Cardiac muscle cell (in vitro differentiated cells and primary cell): ENCODE measurements at regions not wholly inside any gene's neighbourhood (a gene's known extent, or its start where the extent isn't known, plus 50 kb on each side); places are given as distances from the start of the nearest gene placed in this dataset.

Source experiments
- DNase-seq, 2 donors: peaks; one replicate each; pipeline versions ENCODE4 v3.0.0 to v3.0.0-alpha.2; 2010 to 2017; ENCODE audit warnings: low read depth in 1 of 2, low spot score in 1 of 2
- H3K27ac ChIP-seq: fragments of 200-600 bp; sonication (generic); 2 replicates; pipeline ENCODE4 v1.5.1; 2016
- H3K27me3 ChIP-seq: fragments of 200-600 bp; sonication (generic); 2 replicates; pipeline ENCODE4 v1.6.0; 2016; ENCODE audit warnings: control low read depth
- H3K36me3 ChIP-seq: fragments of 200-600 bp; sonication (generic); 2 replicates; pipeline ENCODE4 v1.5.1; 2016; ENCODE audit warnings: control low read depth
- H3K4me1 ChIP-seq: fragments of 200-600 bp; sonication (generic); 2 replicates; pipeline ENCODE4 v1.8.1; 2017; ENCODE audit warnings: low read depth, mild to moderate bottlenecking, mixed run types
- H3K4me3 ChIP-seq: fragments of 200-600 bp; sonication (generic); 2 replicates; pipeline ENCODE4 v1.5.1; 2016; ENCODE audit warnings: mild to moderate bottlenecking
- H3K9me3 ChIP-seq: fragments of 200-600 bp; sonication (generic); 2 replicates; pipeline ENCODE4 v1.5.1; 2017; ENCODE audit warnings: low read depth, mild to moderate bottlenecking, control low read depth
- CTCF ChIP-seq: IDR thresholded peaks from 2 replicates; pipeline ENCODE4 v1.5.1; 2012; ENCODE audit warnings: low read depth, mild to moderate bottlenecking, low read length

- peak in 1 of 2 donors; percentile 24 for DNase-seq
- Histone ChIP-seq H3K27me3 (no peaks in the 10 kb centered on the region), H3K9me3 (no peaks in the 10 kb centered on the region), H3K36me3 (peaks cover 3% of the 10 kb centered on the region), H3K4me3 (no peak overlapping the region), H3K4me1 (peaks cover 48% of the 10 kb centered on the region), H3K27ac (no peak overlapping the region)
- TF ChIP-seq CTCF: no peak
Measured at GRCh38 chr3:72441284-72441994, 406.8 kb downstream of the SHQ1 start.

DNA sequence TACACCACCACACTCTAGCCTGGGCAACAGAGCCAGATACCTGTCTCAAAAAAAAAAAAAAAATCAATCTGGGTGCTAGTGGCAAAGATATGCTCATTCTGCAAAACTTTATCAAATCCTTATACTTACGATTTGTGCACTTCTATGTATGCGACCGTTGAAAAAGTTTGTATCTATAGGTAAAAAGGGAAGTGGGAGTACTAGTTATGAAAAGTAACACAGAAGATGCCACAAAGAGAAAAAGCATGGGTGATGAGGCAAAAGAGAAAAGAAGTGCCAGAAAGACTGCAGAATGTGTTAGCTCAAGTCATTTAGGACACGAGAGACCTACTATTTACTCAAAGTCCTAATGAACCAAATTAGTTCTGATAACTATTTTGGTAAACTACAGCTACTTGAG lies 407.8 kb downstream of the SHQ1 start:
- no peak overlapping the region for H3K4me3 ChIP-seq
- TF ChIP-seq CTCF: no peak
- H3K36me3 ChIP-seq: peaks cover 3% of the 10 kb centered on the region
- no peaks in the 10 kb centered on the region for H3K27me3 ChIP-seq
- DNase-seq: no peak
- no peaks in the 10 kb centered on the region for H3K9me3 ChIP-seq
- H3K27ac ChIP-seq: no peak overlapping the region
- peaks cover 48% of the 10 kb centered on the region for H3K4me1 ChIP-seq

DNA sequence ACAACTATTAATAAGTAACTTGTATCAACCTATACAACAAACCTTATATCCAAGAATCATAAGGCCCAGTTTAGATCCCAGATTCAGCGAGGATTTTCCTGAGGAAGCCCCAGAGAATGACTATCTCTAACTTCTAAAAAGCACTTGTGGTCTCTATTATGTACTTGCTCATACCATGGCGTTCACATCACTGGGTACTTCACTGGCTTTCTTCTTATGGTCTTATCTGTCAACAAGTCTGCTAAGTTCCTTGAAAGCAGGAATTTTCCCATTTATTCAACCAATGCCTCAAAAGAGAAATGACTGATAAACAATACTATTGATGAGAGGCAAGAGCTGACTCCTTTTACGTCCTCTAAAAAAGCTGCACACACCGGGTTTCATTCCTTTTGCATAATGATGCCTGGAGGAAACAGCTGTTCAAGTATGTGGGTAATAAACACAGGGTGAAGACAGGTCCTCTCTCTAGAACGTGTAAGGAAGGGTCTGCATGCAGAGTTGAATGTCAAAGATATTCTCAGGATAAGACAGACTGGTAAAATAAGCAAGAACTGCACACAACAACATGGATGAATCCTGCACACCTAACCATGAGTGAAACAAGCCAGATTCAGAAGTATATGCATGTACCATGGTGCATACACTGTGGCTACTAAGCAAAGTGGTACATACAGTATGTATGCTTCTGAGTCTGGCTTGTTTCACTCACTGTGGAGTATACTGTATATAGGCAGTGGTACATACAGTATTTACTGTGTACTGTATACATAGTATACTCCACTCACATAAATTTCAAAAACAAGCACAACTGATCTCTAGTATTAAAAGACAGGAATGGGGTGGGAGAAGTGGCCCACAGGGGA lies 408.7 kb downstream of the SHQ1 start:
- TF ChIP-seq CTCF: no peak
- no peaks in the 10 kb centered on the region for H3K27me3 ChIP-seq
- peaks cover 3% of the 10 kb centered on the region for H3K36me3 ChIP-seq
- no peaks in the 10 kb centered on the region for H3K9me3 ChIP-seq
- no peak overlapping the region for H3K4me3 ChIP-seq
- no peak overlapping the region for H3K27ac ChIP-seq
- DNase-seq: no peak
- peaks cover 39% of the 10 kb centered on the region for H3K4me1 ChIP-seq

DNA sequence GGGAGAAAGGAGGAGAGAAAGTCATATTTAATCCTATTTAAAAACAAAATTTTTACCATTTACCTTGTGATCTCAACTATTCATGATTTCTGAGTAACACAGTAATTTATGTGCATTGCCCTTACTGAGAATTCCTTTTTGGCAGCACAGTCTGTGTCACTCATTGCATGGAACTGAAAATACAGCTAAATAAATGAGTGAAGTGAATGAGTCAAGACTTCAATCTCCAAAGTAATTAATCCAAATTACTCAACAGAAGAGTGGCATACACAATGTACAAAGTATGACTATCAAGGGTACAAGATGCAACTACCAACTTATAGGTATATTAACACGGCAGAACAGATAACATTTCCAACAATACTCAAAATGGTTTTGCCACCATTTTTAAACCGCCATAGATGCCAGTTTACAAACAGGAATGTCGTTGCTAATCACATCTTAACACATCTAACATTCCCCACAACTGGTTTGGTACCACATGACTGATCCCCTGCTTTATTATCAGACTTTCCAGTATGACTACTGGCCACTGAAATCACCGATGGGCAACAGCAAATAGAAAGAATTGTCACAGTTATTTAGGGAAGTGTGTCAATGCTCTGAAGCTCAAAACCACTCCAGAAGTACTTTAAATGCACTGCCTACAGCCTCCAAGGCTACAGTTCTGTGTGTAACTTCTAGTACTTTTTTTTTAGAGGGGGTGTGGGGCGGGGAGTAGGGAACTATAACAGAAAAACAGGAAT lies 410.4 kb downstream of the SHQ1 start:
- Histone ChIP-seq H3K4me3 (no peak overlapping the region), H3K27ac (no peak overlapping the region), H3K4me1 (peaks cover 24% of the 10 kb centered on the region), H3K36me3 (peaks cover 3% of the 10 kb centered on the region), H3K27me3 (no peaks in the 10 kb centered on the region), H3K9me3 (no peaks in the 10 kb centered on the region)
- no peak for TF ChIP-seq CTCF
- DNase-seq: no peak

- no peak for TF ChIP-seq CTCF
- DNase-seq: no peak
- Histone ChIP-seq H3K4me1 (peaks cover 24% of the 10 kb centered on the region), H3K4me3 (no peak overlapping the region), H3K36me3 (peaks cover 3% of the 10 kb centered on the region), H3K27ac (no peak overlapping the region), H3K27me3 (no peaks in the 10 kb centered on the region), H3K9me3 (no peaks in the 10 kb centered on the region)
Measured at GRCh38 chr3:72436863-72437592, 411.2 kb downstream of the SHQ1 start.
